ENCODE measurements at regions not wholly inside any gene's neighbourhood (a gene's known extent, or its start where the extent isn't known, plus 50 kb on each side); places are given as distances from the start of the nearest gene placed in this dataset.
"Not testable (repeated sequence)": the region's sequence is repeated elsewhere in the genome, so short reads cannot be mapped to it uniquely, and the experiment has no call there.

- Mint-ChIP-seq H3K4me1 (no peaks in the 10 kb centered on the region), H3K27ac (no peak overlapping the region), H3K4me3 (no peak overlapping the region), H3K27me3 (no peaks in the 10 kb centered on the region), H3K9me3 (ENCODE audit: low read depth) (no peaks in the 10 kb centered on the region), H3K36me3 (no peaks in the 10 kb centered on the region)
- DNase-seq (no peak), ATAC-seq (no peak)
- CTCF ChIA-PET, result no interaction called here
Observed at GRCh38 chr6:14999106-14999505, 246.8 kb upstream of the JARID2 start.

- ATAC-seq (no peak), DNase-seq (no peak)
- Mint-ChIP-seq H3K27ac (no peak overlapping the region), H3K27me3 (no peaks in the 10 kb centered on the region), H3K4me3 (no peak overlapping the region), H3K9me3 (ENCODE audit: low read depth) (no peaks in the 10 kb centered on the region), H3K4me1 (no peaks in the 10 kb centered on the region), H3K36me3 (no peaks in the 10 kb centered on the region)
- CTCF ChIA-PET, result no interaction called here
Observed at GRCh38 chr6:15001326-15001910, 244.5 kb upstream of the JARID2 start.

GRCh38 chr6:15008269-15008668 lies 237.6 kb upstream of the JARID2 start:
- CTCF ChIA-PET, result no interaction called here
- no peaks in the 10 kb centered on the region for H3K27me3 Mint-ChIP-seq
- peaks cover 1% of the 10 kb centered on the region for H3K36me3 Mint-ChIP-seq
- no peaks in the 10 kb centered on the region for H3K4me1 Mint-ChIP-seq
- no peak overlapping the region for H3K4me3 Mint-ChIP-seq
- ATAC-seq, result no peak
- no peak overlapping the region for H3K27ac Mint-ChIP-seq
- no peak for DNase-seq
- H3K9me3 Mint-ChIP-seq (ENCODE audit: low read depth), result no peaks in the 10 kb centered on the region

- Mint-ChIP-seq H3K27me3 (peaks cover 16% of the 10 kb centered on the region), H3K27ac (no peak overlapping the region), H3K4me1 (peaks cover 12% of the 10 kb centered on the region), H3K9me3 (ENCODE audit: low read depth) (no peaks in the 10 kb centered on the region), H3K36me3 (peaks cover 4% of the 10 kb centered on the region), H3K4me3 (no peak overlapping the region)
- DNase-seq (no peak), ATAC-seq (no peak)
- CTCF ChIA-PET, result no interaction called here
Observed at GRCh38 chr6:15014958-15015357, 230.9 kb upstream of the JARID2 start.

GRCh38 chr6:15016813-15017212 lies 229.1 kb upstream of the JARID2 start:
- Mint-ChIP-seq H3K4me1 (peaks cover 18% of the 10 kb centered on the region), H3K4me3 (no peak overlapping the region), H3K27ac (no peak overlapping the region), H3K36me3 (peaks cover 4% of the 10 kb centered on the region), H3K9me3 (ENCODE audit: low read depth) (no peaks in the 10 kb centered on the region), H3K27me3 (peaks cover 16% of the 10 kb centered on the region)
- DNase-seq, result no peak
- CTCF ChIA-PET, result no interaction called here
- ATAC-seq, result no peak

GRCh38 chr6:15017261-15017660 lies 228.6 kb upstream of the JARID2 start:
- Mint-ChIP-seq H3K36me3 (peaks cover 4% of the 10 kb centered on the region), H3K9me3 (ENCODE audit: low read depth) (no peaks in the 10 kb centered on the region), H3K27ac (no peak overlapping the region), H3K27me3 (peaks cover 16% of the 10 kb centered on the region), H3K4me3 (no peak overlapping the region), H3K4me1 (peaks cover 23% of the 10 kb centered on the region)
- no peak for DNase-seq
- CTCF ChIA-PET, result no interaction called here
- no peak for ATAC-seq

GRCh38 chr6:15017803-15018202 lies 228.1 kb upstream of the JARID2 start:
- peaks cover 25% of the 10 kb centered on the region for H3K4me1 Mint-ChIP-seq
- H3K9me3 Mint-ChIP-seq (ENCODE audit: low read depth), result no peaks in the 10 kb centered on the region
- H3K36me3 Mint-ChIP-seq, result peaks cover 4% of the 10 kb centered on the region
- H3K4me3 Mint-ChIP-seq, result no peak overlapping the region
- H3K27ac Mint-ChIP-seq, result no peak overlapping the region
- peaks cover 16% of the 10 kb centered on the region for H3K27me3 Mint-ChIP-seq
- ATAC-seq, result no peak
- DNase-seq, result no peak
- CTCF ChIA-PET, result no interaction called here

GRCh38 chr6:15020119-15020770 lies 225.6 kb upstream of the JARID2 start:
- Mint-ChIP-seq H3K4me1 (peaks cover 31% of the 10 kb centered on the region), H3K36me3 (peaks cover 4% of the 10 kb centered on the region), H3K27ac (no peak overlapping the region), H3K27me3 (peaks cover 11% of the 10 kb centered on the region), H3K9me3 (ENCODE audit: low read depth) (no peaks in the 10 kb centered on the region), H3K4me3 (no peak overlapping the region)
- ATAC-seq (no peak), DNase-seq (no peak)
- CTCF ChIA-PET, result no interaction called here

GRCh38 chr6:15021074-15021473 lies 224.8 kb upstream of the JARID2 start:
- H3K4me3 Mint-ChIP-seq, result no peak overlapping the region
- no peaks in the 10 kb centered on the region for H3K9me3 Mint-ChIP-seq (ENCODE audit: low read depth)
- ATAC-seq, result no peak
- DNase-seq, result no peak
- CTCF ChIA-PET, result no interaction called here
- H3K27me3 Mint-ChIP-seq, result peaks cover 6% of the 10 kb centered on the region
- H3K4me1 Mint-ChIP-seq, result peaks cover 35% of the 10 kb centered on the region
- peaks cover 4% of the 10 kb centered on the region for H3K36me3 Mint-ChIP-seq
- no peak overlapping the region for H3K27ac Mint-ChIP-seq

- H3K27ac Mint-ChIP-seq, result peak overlapping the region; percentile 92
Observed at GRCh38 chr6:15023018-15023417, 222.9 kb upstream of the JARID2 start.

GRCh38 chr6:15023448-15023847 lies 222.4 kb upstream of the JARID2 start:
- peak overlapping the region; percentile 92 for H3K27ac Mint-ChIP-seq
- peak overlapping the region; percentile 56 for H3K4me3 Mint-ChIP-seq
- ATAC-seq (peak; percentile 94), DNase-seq (peak; percentile 86)
- peaks cover 2% of the 10 kb centered on the region for H3K9me3 Mint-ChIP-seq (ENCODE audit: low read depth)
- no peaks in the 10 kb centered on the region for H3K27me3 Mint-ChIP-seq
- H3K4me1 Mint-ChIP-seq, result peaks cover 31% of the 10 kb centered on the region
- no peaks in the 10 kb centered on the region for H3K36me3 Mint-ChIP-seq
- CTCF ChIA-PET, result interaction anchor here (0.7 kb wide), 1 partner anchor 467 kb away, joined by 4 read pairs; no protein-coding TSS in a partner anchor

More at GRCh38 chr6:15023018-15023417, 222.9 kb upstream of the JARID2 start:
- DNase-seq, result peak; percentile 57
- CTCF ChIA-PET, result interaction anchor here (0.7 kb wide), 1 partner anchor 468 kb away, joined by 4 read pairs; no protein-coding TSS in a partner anchor
- Mint-ChIP-seq H3K4me1 (peaks cover 31% of the 10 kb centered on the region), H3K4me3 (peak overlapping the region; percentile 56)
- not testable (repeated sequence) for H3K36me3 Mint-ChIP-seq; H3K9me3 Mint-ChIP-seq (ENCODE audit: low read depth); ATAC-seq; H3K27me3 Mint-ChIP-seq

- Mint-ChIP-seq H3K27me3 (no peaks in the 10 kb centered on the region), H3K4me3 (no peak overlapping the region), H3K27ac (no peak overlapping the region), H3K36me3 (peaks cover 2% of the 10 kb centered on the region), H3K9me3 (ENCODE audit: low read depth) (peaks cover 4% of the 10 kb centered on the region), H3K4me1 (peaks cover 26% of the 10 kb centered on the region)
- no peak for ATAC-seq
- CTCF ChIA-PET, result interaction anchor here (0.8 kb wide), 1 partner anchor 438 kb away, joined by 3 read pairs; no protein-coding TSS in a partner anchor
- no peak for DNase-seq
Observed at GRCh38 chr6:15025446-15025845, 220.4 kb upstream of the JARID2 start.

GRCh38 chr6:15026832-15027231 lies 219.0 kb upstream of the JARID2 start:
- peaks cover 4% of the 10 kb centered on the region for H3K9me3 Mint-ChIP-seq (ENCODE audit: low read depth)
- DNase-seq (no peak), ATAC-seq (no peak)
- H3K4me3 Mint-ChIP-seq, result no peak overlapping the region
- CTCF ChIA-PET, result no interaction called here
- peaks cover 20% of the 10 kb centered on the region for H3K4me1 Mint-ChIP-seq
- peaks cover 4% of the 10 kb centered on the region for H3K36me3 Mint-ChIP-seq
- H3K27ac Mint-ChIP-seq, result no peak overlapping the region
- H3K27me3 Mint-ChIP-seq, result no peaks in the 10 kb centered on the region

- no peak for ATAC-seq
- CTCF ChIA-PET, result no interaction called here
- no peak for DNase-seq
- no peak overlapping the region for H3K27ac Mint-ChIP-seq
- no peak overlapping the region for H3K4me3 Mint-ChIP-seq
- peaks cover 4% of the 10 kb centered on the region for H3K9me3 Mint-ChIP-seq (ENCODE audit: low read depth)
- H3K4me1 Mint-ChIP-seq, result peaks cover 16% of the 10 kb centered on the region
- H3K27me3 Mint-ChIP-seq, result no peaks in the 10 kb centered on the region
- peaks cover 4% of the 10 kb centered on the region for H3K36me3 Mint-ChIP-seq
Observed at GRCh38 chr6:15027472-15027871, 218.4 kb upstream of the JARID2 start.
